ENCODE measurements at regions not wholly inside any gene's neighbourhood (a gene's known extent, or its start where the extent isn't known, plus 50 kb on each side); places are given as distances from the start of the nearest gene placed in this dataset.

- no peak for DNase-seq (ENCODE audit: low spot score)
These were observed 496.9 kb upstream of the ADAMTS16 start for GRCh38 chr5:4643190-4643589.

DNA sequence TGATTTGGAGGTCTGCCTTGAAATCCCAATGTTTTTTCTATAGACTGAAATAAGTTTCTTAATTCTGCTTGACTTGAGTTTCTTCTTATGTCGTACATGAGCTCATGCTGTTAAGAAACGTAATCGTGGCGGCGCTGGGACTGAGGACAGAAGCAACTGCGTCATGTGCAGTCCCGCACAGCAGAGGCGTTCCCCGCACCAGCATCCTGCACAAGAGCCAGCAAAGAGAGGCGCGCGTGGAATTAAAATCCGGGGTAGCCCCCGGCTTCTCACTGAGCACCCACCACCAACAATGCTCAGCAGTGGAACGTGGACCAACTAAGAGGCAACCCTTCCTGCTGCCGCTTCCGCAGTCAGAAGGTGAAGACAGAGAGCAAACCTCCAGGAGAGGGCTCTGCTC, 496.2 kb upstream of the ADAMTS16 start:
- DNase-seq (ENCODE audit: low spot score) = no peak

DNA sequence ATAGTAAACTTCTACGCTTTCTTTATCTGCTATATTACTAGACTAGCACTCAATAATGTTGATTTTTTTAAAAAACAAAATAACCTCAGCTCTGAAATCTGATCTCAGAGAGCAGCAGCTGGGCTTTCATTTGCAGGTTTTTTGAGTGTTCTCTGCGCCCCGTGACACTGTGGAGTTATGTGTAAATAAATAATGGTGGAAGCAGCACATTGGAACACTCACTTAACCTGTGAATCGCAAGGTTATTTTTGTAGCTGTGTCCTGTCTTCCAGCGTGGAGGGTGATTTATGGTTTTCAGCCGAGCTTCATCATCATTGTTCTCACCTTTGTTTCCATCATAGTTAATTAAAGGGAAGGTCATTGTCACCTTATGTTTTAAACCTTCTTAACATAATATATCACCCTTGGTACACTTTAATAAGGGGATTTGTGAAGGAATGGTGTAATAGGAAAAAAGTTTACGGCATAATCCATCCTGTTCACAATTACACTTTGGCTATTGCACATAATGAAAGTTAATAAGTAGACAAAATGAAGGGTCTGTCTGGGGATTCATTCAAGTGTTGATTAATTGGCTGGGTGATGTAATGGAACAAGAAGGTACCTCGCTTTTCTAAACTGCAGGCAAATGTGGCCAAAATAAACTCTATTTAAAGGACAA, 493.3 kb upstream of the ADAMTS16 start:
- DNase-seq (ENCODE audit: low spot score) = no peak

DNA sequence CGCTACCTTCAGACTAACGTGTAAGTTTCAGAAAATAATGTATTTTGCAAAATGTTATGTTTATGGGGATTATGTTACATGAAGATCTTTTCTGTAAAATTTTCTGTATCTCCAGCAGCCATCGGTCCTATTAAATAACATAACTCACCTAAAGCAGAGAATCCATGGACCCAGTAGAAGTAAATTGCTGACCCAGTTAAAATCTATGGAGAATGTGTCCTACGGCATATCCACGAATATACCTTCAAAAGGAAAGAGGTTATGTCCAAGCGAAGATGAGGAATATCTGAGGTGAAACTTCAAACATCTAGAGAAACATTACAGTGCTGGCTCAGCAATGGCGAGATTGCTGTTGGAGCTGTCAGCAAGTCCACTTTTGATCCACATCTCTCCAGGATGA, 492.2 kb upstream of the ADAMTS16 start:
- DNase-seq (ENCODE audit: low spot score) = no peak

DNA sequence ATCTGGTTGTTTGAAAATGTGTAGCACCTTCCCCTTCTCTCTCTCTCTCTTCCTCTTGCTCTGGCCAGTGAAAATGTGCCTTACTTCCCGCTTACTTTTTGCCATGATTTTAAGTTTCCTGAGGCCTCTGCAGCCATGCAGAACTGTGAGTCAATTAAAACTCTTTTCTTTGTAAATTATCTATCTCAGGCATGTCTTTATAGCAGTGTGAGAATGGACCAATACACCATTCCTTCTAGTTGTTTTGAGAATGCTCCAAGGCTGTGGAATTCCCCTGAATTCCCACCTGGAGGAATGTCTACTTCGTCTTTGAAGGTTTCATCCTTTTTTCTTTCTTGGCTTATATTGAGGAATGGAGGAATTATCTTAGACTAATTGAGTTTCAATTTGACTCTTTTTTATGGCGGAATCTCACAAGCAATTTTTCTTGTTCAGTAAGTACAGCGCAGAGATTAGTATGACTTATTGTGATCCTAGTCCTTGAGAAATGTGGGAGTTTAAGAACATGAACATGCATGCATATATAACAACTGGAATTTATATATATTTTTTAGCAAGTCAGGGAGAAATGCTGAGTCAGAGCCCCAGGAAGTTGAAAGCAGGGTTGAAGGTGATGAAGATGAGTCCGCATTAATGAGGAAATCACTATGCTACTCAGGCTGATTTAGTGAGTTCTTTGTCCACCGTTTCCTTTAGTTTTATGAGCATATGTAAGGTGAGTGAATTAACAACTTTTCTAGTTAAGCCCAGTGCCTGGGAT, 488.1 kb upstream of the ADAMTS16 start:
- no peak for DNase-seq (ENCODE audit: low spot score)

- DNase-seq (ENCODE audit: low spot score) = no peak
These were observed 486.7 kb upstream of the ADAMTS16 start for GRCh38 chr5:4653475-4653874.

- no peak for DNase-seq (ENCODE audit: low spot score)
These were observed 480.3 kb upstream of the ADAMTS16 start for GRCh38 chr5:4659851-4660250.

GRCh38 chr5:4661326-4661725, 478.8 kb upstream of the ADAMTS16 start:
- no peak for DNase-seq (ENCODE audit: low spot score)

- no peak for DNase-seq (ENCODE audit: low spot score)
These were observed 478.3 kb upstream of the ADAMTS16 start for GRCh38 chr5:4661836-4662235.

GRCh38 chr5:4662756-4663155, 477.4 kb upstream of the ADAMTS16 start:
- DNase-seq (ENCODE audit: low spot score) = no peak

DNA sequence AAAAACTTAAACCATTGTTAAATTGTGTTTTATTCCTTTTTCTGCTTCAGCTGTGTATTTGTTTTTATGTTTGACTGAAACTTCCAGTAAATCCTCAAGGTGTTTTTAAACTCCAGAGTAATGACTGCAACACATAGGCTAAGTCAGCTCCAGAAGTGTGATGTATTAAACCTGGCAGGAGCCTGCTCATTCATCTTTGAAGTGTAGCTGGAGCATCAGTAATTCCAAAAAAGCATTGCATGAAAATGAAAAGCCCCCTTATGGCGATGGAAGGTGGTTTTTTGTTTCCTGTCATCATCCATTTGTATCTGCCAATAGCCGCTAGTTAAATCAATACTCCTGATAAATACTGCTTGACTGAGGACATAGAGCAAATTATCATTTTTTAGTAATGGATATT, 474.2 kb upstream of the ADAMTS16 start:
- no peak for DNase-seq (ENCODE audit: low spot score)

DNA sequence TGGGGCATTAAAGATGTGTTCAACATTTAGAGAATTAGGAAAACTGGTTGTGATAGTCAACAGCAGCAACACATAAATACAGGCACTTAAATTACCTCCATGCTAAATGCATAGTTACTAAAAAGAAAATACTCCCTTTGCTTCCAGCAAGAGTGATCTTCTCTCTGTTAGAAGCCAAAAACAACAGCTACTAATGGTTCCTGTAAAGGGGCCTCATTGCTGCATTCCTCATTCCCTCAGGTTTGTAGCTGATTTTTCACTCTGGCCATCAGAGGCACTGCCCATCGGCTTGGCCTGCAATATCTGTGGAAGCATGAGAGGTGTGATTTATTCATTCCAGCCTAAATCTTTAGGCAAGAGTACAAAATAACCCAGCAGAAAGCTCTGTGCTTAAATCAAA, 466.0 kb upstream of the ADAMTS16 start:
- DNase-seq (ENCODE audit: low spot score) = no peak

DNA sequence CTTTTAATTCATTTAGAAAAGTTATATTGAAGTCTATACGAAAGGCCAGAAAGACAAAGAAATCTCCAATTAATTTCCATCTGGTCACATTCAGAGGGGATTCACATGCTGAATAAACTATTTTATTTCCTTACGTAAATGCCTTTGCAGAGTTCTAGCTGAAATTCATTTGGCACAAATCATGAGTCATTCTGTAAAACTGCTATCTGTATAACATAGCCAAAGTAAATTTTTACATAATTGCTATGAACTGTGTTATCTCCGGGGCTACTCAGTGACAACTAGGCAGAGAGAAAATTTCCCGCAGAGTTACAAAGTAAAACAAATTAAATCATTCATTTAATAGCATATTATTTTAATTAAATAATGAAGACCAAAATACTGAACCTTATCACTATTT, 463.2 kb upstream of the ADAMTS16 start:
- no peak for DNase-seq (ENCODE audit: low spot score)

DNA sequence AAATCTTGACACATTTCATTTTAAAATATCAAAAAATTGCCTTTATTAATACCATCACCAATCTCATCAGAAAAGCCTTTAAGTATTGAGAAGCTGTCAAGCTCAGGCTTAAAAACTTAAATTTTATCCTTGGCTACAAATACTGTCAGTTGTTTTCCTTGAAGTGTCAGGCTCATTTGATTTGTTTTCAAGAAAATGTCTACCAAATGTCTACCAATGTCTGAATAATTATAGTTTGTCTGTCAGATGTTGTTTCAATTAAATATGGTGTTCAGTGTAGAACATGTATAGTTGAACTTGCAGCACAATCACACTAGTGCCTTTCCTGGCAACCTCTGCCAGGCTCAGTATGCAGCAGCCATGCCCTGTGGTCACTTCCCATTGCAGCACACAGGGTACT, 455.2 kb upstream of the ADAMTS16 start:
- no peak for DNase-seq (ENCODE audit: low spot score)

GRCh38 chr5:4698596-4698995, 441.5 kb upstream of the ADAMTS16 start:
- DNase-seq (ENCODE audit: low spot score) = no peak

GRCh38 chr5:4699592-4699991, 440.5 kb upstream of the ADAMTS16 start:
- DNase-seq (ENCODE audit: low spot score) = no peak

- no peak for DNase-seq (ENCODE audit: low spot score)
These were observed 440.1 kb upstream of the ADAMTS16 start for GRCh38 chr5:4700069-4700468.

DNA sequence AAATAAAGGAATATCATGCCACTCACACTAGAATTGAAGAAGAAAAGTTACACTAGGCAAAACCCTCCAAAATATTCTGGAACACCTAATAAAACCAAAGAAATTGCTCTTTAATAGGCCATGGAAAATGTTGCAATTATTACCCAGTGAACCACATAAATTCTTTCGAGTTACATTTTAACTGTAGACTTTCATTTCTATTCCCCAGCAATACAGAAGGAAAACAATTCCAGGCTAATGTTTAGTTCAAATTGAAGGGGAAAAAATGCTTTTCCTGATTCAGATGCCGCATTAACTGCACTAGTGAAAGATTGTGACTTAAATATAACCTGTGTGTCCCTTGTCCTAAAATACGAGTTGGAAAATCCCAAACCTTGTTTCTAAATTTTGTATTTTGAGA, 439.3 kb upstream of the ADAMTS16 start:
- no peak for DNase-seq (ENCODE audit: low spot score)

GRCh38 chr5:4703931-4704458, 436.1 kb upstream of the ADAMTS16 start:
- DNase-seq (ENCODE audit: low spot score) = no peak

- DNase-seq (ENCODE audit: low spot score) = no peak
These were observed 435.2 kb upstream of the ADAMTS16 start for GRCh38 chr5:4704951-4705350.

- no peak for DNase-seq (ENCODE audit: low spot score)
These were observed 423.3 kb upstream of the ADAMTS16 start for GRCh38 chr5:4716781-4717180.

DNA sequence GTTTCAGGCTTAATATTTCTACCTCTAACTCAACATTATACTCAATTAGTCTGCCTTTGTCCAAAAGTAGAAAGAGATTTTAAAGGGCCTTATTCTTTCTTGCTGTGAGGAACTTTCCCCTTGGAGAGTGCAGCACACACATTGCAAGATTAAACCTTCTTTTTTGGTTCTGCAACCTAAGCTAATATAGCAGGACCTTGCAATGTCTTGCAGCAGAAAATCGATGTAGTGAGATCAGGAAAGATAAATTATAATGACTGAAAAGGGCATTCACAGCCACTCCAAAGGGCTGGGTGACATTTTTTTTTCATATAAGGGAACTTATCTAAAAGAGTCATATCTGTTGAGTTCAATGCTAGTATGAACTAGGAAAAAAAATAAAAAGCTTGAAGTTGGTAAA, 422.7 kb upstream of the ADAMTS16 start:
- no peak for DNase-seq (ENCODE audit: low spot score)

DNA sequence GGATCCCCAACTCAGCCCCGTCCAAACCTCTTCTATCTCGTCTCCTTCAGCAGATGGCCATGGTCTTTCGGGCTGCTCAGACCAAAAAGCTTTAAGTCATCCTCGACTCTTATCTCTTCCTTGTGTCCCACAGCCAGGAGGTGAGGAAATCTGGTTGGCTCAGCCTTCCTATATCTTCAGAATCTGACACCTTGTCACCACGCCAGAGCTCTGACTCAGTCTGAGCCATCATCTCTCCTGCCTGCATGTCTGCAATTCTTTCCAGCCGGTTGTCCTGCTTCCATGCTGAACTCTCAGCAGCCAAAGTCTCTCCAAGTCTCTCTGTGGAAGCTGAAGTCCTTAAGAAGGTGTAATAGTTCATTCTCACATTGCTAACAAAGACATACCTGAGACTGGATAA, 419.3 kb upstream of the ADAMTS16 start:
- DNase-seq (ENCODE audit: low spot score) = no peak

GRCh38 chr5:4722886-4723285, 417.2 kb upstream of the ADAMTS16 start:
- DNase-seq (ENCODE audit: low spot score) = no peak

All from germinal center (tissue), 1 donor.